H9 (cell line): ENCODE measurements at regions not wholly inside any gene's neighbourhood (a gene's known extent, or its start where the extent isn't known, plus 50 kb on each side); places are given as distances from the start of the nearest gene placed in this dataset.

Experiments
- DNase-seq: peaks from one replicate; pipeline ENCODE4 v3.0.0-alpha.2; 2017
- H2AFZ ChIP-seq: one replicate; pipeline ENCODE4 v1.6.1; 2013; ENCODE audit warnings: mild to moderate bottlenecking, low read length, control low read depth, moderate library complexity
- H2AK5ac ChIP-seq: 2 replicates; pipeline ENCODE4 v1.6.1; 2013; ENCODE audit warnings: low read length, control low read depth, mixed read lengths; ENCODE audit not compliant: insufficient read length
- H2BK120ac ChIP-seq: one replicate; pipeline ENCODE4 v1.6.1; 2013; ENCODE audit warnings: low read depth, mild to moderate bottlenecking, low read length, control low read depth, inconsistent platforms; ENCODE audit not compliant: poor library complexity, severe bottlenecking
- H2BK12ac ChIP-seq: 2 replicates; pipeline ENCODE4 v1.6.1; 2013; ENCODE audit warnings: low read length, control low read depth, mixed read lengths, low read depth; ENCODE audit not compliant: insufficient read length
- H2BK15ac ChIP-seq: 2 replicates; pipeline ENCODE4 v1.6.1; 2013; ENCODE audit warnings: low read depth, low read length, control low read depth
- H2BK20ac ChIP-seq: one replicate; pipeline ENCODE4 v1.6.1; 2013; ENCODE audit warnings: low read depth, mild to moderate bottlenecking, low read length, control low read depth, inconsistent platforms; ENCODE audit not compliant: poor library complexity, severe bottlenecking
- H2BK5ac ChIP-seq: 2 replicates; pipeline ENCODE4 v1.6.1; 2013; ENCODE audit warnings: low read length, control low read depth, mixed read lengths; ENCODE audit not compliant: insufficient read length
- H3K14ac ChIP-seq: 2 replicates; pipeline ENCODE4 v1.6.1; 2013; ENCODE audit warnings: low read length, control low read depth; ENCODE audit not compliant: insufficient read depth
- H3K18ac ChIP-seq: 2 replicates; pipeline ENCODE4 v1.6.1; 2013; ENCODE audit warnings: low read depth, mild to moderate bottlenecking, mixed read lengths, low read length, control low read depth; ENCODE audit not compliant: insufficient read length
- H3K23ac ChIP-seq: 2 replicates; pipeline ENCODE4 v1.6.1; 2013; ENCODE audit warnings: low read length, control low read depth, mixed read lengths, low read depth; ENCODE audit not compliant: insufficient read length
- H3K23me2 ChIP-seq: 2 replicates; pipeline ENCODE4 v1.6.1; 2013; ENCODE audit warnings: low read depth, mild to moderate bottlenecking, mixed read lengths, low read length, control low read depth; ENCODE audit not compliant: insufficient read length, poor library complexity, severe bottlenecking
- H3K27ac ChIP-seq: 2 replicates; pipeline ENCODE4 v1.5.1; 2013; ENCODE audit warnings: low read length, control low read depth, mixed read lengths, low read depth; ENCODE audit not compliant: insufficient read length
- H3K27me3 ChIP-seq: 2 replicates; pipeline ENCODE4 v1.6.1; 2013; ENCODE audit warnings: low read length, control low read depth, inconsistent platforms; ENCODE audit not compliant: insufficient read depth
- H3K4ac ChIP-seq: 2 replicates; pipeline ENCODE4 v1.6.1; 2013; ENCODE audit warnings: low read depth, mild to moderate bottlenecking, control low read depth, inconsistent platforms, low read length, moderate library complexity
- H3K4me1 ChIP-seq: 2 replicates; pipeline ENCODE4 v1.6.1; 2013; ENCODE audit warnings: low read length, control low read depth, inconsistent platforms; ENCODE audit not compliant: insufficient read depth
- H3K4me2 ChIP-seq: 2 replicates; pipeline ENCODE4 v1.6.1; 2013; ENCODE audit warnings: low read length, control low read depth, mixed read lengths; ENCODE audit not compliant: insufficient read length, insufficient read depth
- H3K56ac ChIP-seq: 2 replicates; pipeline ENCODE4 v1.6.1; 2013; ENCODE audit warnings: low read depth, mild to moderate bottlenecking, mixed read lengths, low read length, control low read depth; ENCODE audit not compliant: insufficient read length
- H3K79me1 ChIP-seq: 2 replicates; pipeline ENCODE4 v1.6.1; 2013; ENCODE audit warnings: low read depth, mild to moderate bottlenecking, moderate library complexity, low read length, control low read depth, inconsistent platforms; ENCODE audit not compliant: insufficient read depth, poor library complexity, severe bottlenecking
- H3K79me2 ChIP-seq: 2 replicates; pipeline ENCODE4 v1.6.1; 2013; ENCODE audit warnings: low read length, control low read depth, inconsistent platforms; ENCODE audit not compliant: insufficient read depth
- H3K9ac ChIP-seq: 2 replicates; pipeline ENCODE4 v1.6.1; 2013; ENCODE audit warnings: low read length, control low read depth, mixed read lengths; ENCODE audit not compliant: insufficient read length; ENCODE audit errors: extremely low read depth
- H3K9me3 ChIP-seq: one replicate; pipeline ENCODE4 v1.6.1; 2013; ENCODE audit warnings: low read depth, low read length, inconsistent platforms; ENCODE audit not compliant: control insufficient read depth
- H3T11ph ChIP-seq: one replicate; pipeline ENCODE4 v1.6.1; 2013; ENCODE audit warnings: mild to moderate bottlenecking, low read length, control low read depth, inconsistent platforms
- H4K20me1 ChIP-seq: one replicate; pipeline ENCODE4 v1.6.1; 2013; ENCODE audit not compliant: control insufficient read depth, insufficient read length, insufficient read depth
- H4K5ac ChIP-seq: 2 replicates; pipeline ENCODE4 v1.6.1; 2013; ENCODE audit warnings: low read depth, mild to moderate bottlenecking, mixed read lengths, low read length, control low read depth; ENCODE audit not compliant: insufficient read length
- H4K8ac ChIP-seq: replicated peaks from 2 replicates; pipeline ENCODE4 v1.6.1; 2013; ENCODE audit warnings: low read length, control low read depth, mixed read lengths, low read depth; ENCODE audit not compliant: insufficient read length
- H4K91ac ChIP-seq: 2 replicates; pipeline ENCODE4 v1.6.1; 2013; ENCODE audit warnings: low read depth, mild to moderate bottlenecking, moderate library complexity, mixed read lengths, low read length, control low read depth; ENCODE audit not compliant: insufficient read length
- H3K27ac Mint-ChIP-seq, 3 experiments: 2 replicates in 2 of 3; 3 replicates in 1 of 3; pipeline ENCODE4 v1.8.0; 2020 to 2021; ENCODE audit warnings: mixed read lengths in 3 of 3, mild to moderate bottlenecking in 1 of 3, moderate library complexity in 1 of 3
- H3K27me3 Mint-ChIP-seq: 2 replicates; pipeline ENCODE4 v1.8.0; 2021; ENCODE audit warnings: low read depth, mild to moderate bottlenecking, moderate library complexity, mixed read lengths
- H3K36me3 Mint-ChIP-seq, 3 experiments: 2 replicates in 2 of 3; 3 replicates in 1 of 3; pipeline ENCODE4 v1.8.0; 2020 to 2021; ENCODE audit warnings: low read depth in 3 of 3, mixed read lengths in 3 of 3; ENCODE audit not compliant: insufficient read depth in 1 of 3
- H3K4me1 Mint-ChIP-seq, 2 experiments: 2 replicates each; pipeline ENCODE4 v1.8.0; 2020; ENCODE audit warnings: mixed read lengths in 2 of 2
- H3K4me3 Mint-ChIP-seq, 2 experiments: 2 replicates in 1 of 2; 3 replicates in 1 of 2; pipeline ENCODE4 v1.8.0; 2020 to 2021; ENCODE audit warnings: mild to moderate bottlenecking in 2 of 2, mixed read lengths in 2 of 2, moderate library complexity in 1 of 2
- H3K9me3 Mint-ChIP-seq, 2 experiments: 2 replicates in 1 of 2; 3 replicates in 1 of 2; pipeline ENCODE4 v1.8.0; 2020; ENCODE audit warnings: mild to moderate bottlenecking in 2 of 2, mixed read lengths in 2 of 2, moderate library complexity in 1 of 2
- CTCF ChIP-seq: fragments of 200-600 bp; sonication (generic); conservative IDR thresholded peaks from 3 replicates; pipeline ENCODE4 v1.8.0; 2021; ENCODE audit warnings: antibody characterized with exemption, mild to moderate bottlenecking
- WGBS: extraction: QIAGEN DNeasy Blood & Tissue Kit; methylation state at CpG from one replicate; pipeline ENCODE4 v1.1.7; 2013; ENCODE audit warnings: missing lambda C conversion rate, low lambda C conversion rate, mixed read lengths; ENCODE audit not compliant: insufficient read length; ENCODE audit errors: extremely low coverage; 5-methylcytosine and 5-hydroxymethylcytosine counted together

- Histone ChIP-seq H2BK15ac (no peak overlapping the region), H2BK20ac (no peak overlapping the region), H3K4me1 (no peaks in the 10 kb centered on the region), H3K18ac (no peak overlapping the region), H3K79me2 (no peaks in the 10 kb centered on the region), H3K23me2 (no peaks in the 10 kb centered on the region), H2BK5ac (no peak overlapping the region), H3T11ph (no peak overlapping the region), H3K14ac (no peak overlapping the region), H4K5ac (no peak overlapping the region), H3K27me3 (no peaks in the 10 kb centered on the region), H2BK120ac (no peak overlapping the region), H3K56ac (no peak overlapping the region), H4K91ac (no peak overlapping the region), H3K4ac (no peak overlapping the region), H3K27ac (no peak overlapping the region), H3K79me1 (no peaks in the 10 kb centered on the region), H2AFZ (no peak overlapping the region), H4K8ac (no peak overlapping the region), H3K23ac (no peak overlapping the region), H2AK5ac (no peak overlapping the region), H3K4me2 (no peak overlapping the region), H2BK12ac (no peak overlapping the region), H4K20me1 (no peaks in the 10 kb centered on the region), H3K9me3 (no peaks in the 10 kb centered on the region), H3K9ac (no peak overlapping the region)
- no peak for DNase-seq
- TF ChIP-seq CTCF = no peak
- Mint-ChIP-seq H3K9me3 (peaks cover 14 to 45% of the 10 kb centered on the region in 2 experiments; a peak in 4 of 5 replicates), H3K4me3 (no peak overlapping the region), H3K27me3 (no peaks in the 10 kb centered on the region), H3K27ac (no peak overlapping the region), H3K36me3 (no peaks in the 10 kb centered on the region; a peak in 2 of 7 replicates), H3K4me1 (no peaks in the 10 kb centered on the region)
- no CpG with 5 or more reads among the region's 4 CpGs for WGBS
These were observed 1994.3 kb downstream of the MRPL39 start for GRCh38 chr21:23613014-23613413.
